Transverse colon (tissue), 4 donors: ENCODE measurements at regions not wholly inside any gene's neighbourhood (a gene's known extent, or its start where the extent isn't known, plus 50 kb on each side); places are given as distances from the start of the nearest gene placed in this dataset.

Source experiments
- CTCF ChIP-seq, 5 experiments: fragments of 200-600 bp in 3 of 5; fragments of 450-650 bp in 2 of 5; sonication (generic) in 3 of 5; IDR thresholded peaks; 1 replicate in 2 of 5; 2 replicates in 3 of 5; pipeline ENCODE4 v1.5.1; 2016 to 2017; ENCODE audit warnings: antibody characterized with exemption in 5 of 5, inconsistent platforms in 3 of 5, mild to moderate bottlenecking in 2 of 5, moderate library complexity in 1 of 5
- POLR2A ChIP-seq: fragments of 450-650 bp; IDR thresholded peaks from one replicate; pipeline ENCODE4 v1.6.1; 2016; ENCODE audit warnings: antibody characterized with exemption, mild to moderate bottlenecking, moderate library complexity
- POLR2AphosphoS5 ChIP-seq, 3 donors: sonication (generic); formaldehyde crosslinking; IDR thresholded peaks; one replicate each; pipeline ENCODE4 v1.6.1; 2016; ENCODE audit warnings: antibody characterized with exemption in 3 of 3

- no peak for TF ChIP-seq POLR2AphosphoS5 (IDR thresholded peaks at IDR 0.05)
- TF ChIP-seq CTCF (IDR thresholded peaks at IDR 0.05), result no peak
- TF ChIP-seq POLR2A, result no peak
Observed at GRCh38 chr10:62705789-62706188, 98.7 kb upstream of the ADO start.
